PC-3 (cell line): ENCODE measurements at regions not wholly inside any gene's neighbourhood (a gene's known extent, or its start where the extent isn't known, plus 50 kb on each side); places are given as distances from the start of the nearest gene placed in this dataset.

Experiments used
- ATAC-seq: fragments of 200-7000 bp; cut with Tn5 transposase; 2 replicates; pipeline ENCODE4 v1.9.1; 2020; ENCODE audit warnings: mild to moderate bottlenecking, moderate library complexity
- BruUV-seq: library from RNA; stranded (reverse); fragments of 400-500 nt; replicated peaks from 2 replicates; lab custom pipeline; 2021; lab: Mats Ljungman, UMichigan
- CTCF ChIA-PET: fragments of 300-600 bp; sonication (Branson Sonifier 250); formaldehyde crosslinking; loops from one replicate; lab custom pipeline; 2022; ENCODE audit warnings: antibody characterized with exemption; lab: Charles Lee
- POLR2A ChIA-PET: fragments of 300-600 bp; sonication (Branson Sonifier 250); formaldehyde crosslinking; loops from one replicate; lab custom pipeline; 2022; ENCODE audit warnings: antibody characterized with exemption; ENCODE audit not compliant: unreplicated experiment; lab: Charles Lee
- DNase-seq: peaks from one replicate; pipeline ENCODE4 v3.0.0-alpha.2; 2015
- H2AFZ ChIP-seq: fragments of 300-600 bp; sonication (generic); 2 replicates; pipeline ENCODE4 v1.6.0; 2016; ENCODE audit warnings: antibody characterized with exemption, low read length
- H3F3A ChIP-seq: fragments of 300-600 bp; sonication (generic); one replicate; pipeline ENCODE4 v1.6.0; 2017; ENCODE audit warnings: antibody characterized with exemption, low read length, control low read depth, mild to moderate bottlenecking; ENCODE audit not compliant: unreplicated experiment
- H3K27ac ChIP-seq: fragments of 300-600 bp; sonication (generic); 2 replicates; pipeline ENCODE4 v1.5.1; 2016; ENCODE audit warnings: mild to moderate bottlenecking, low read length
- H3K27me3 ChIP-seq: fragments of 300-600 bp; sonication (generic); 2 replicates; pipeline ENCODE4 v1.6.1; 2016; ENCODE audit warnings: low read length, mixed read lengths
- H3K36me3 ChIP-seq: fragments of 300-600 bp; sonication (generic); 2 replicates; pipeline ENCODE4 v1.6.1; 2016; ENCODE audit warnings: low read depth, mixed run types, low read length, mixed read lengths
- H3K4me1 ChIP-seq: fragments of 300-600 bp; sonication (generic); 2 replicates; pipeline ENCODE4 v1.5.1; 2016; ENCODE audit warnings: low read length; ENCODE audit not compliant: insufficient read depth
- H3K4me2 ChIP-seq: fragments of 300-600 bp; sonication (generic); 2 replicates; pipeline ENCODE4 v1.6.0; 2016; ENCODE audit warnings: low read length
- H3K4me3 ChIP-seq: fragments of 300-600 bp; sonication (generic); 2 replicates; pipeline ENCODE4 v1.5.1; 2016; ENCODE audit warnings: mild to moderate bottlenecking, low read length, mixed read lengths
- H3K79me2 ChIP-seq: fragments of 300-600 bp; sonication (generic); 2 replicates; pipeline ENCODE4 v1.6.1; 2017; ENCODE audit warnings: low read length, mixed read lengths
- H3K9ac ChIP-seq: fragments of 300-600 bp; sonication (generic); 2 replicates; pipeline ENCODE4 v1.6.0; 2016; ENCODE audit warnings: mild to moderate bottlenecking, low read length
- H3K9me2 ChIP-seq: fragments of 300-600 bp; sonication (generic); replicated peaks from 2 replicates; pipeline ENCODE4 v1.6.1; 2016; ENCODE audit warnings: mixed run types, low read length, mixed read lengths
- H3K9me3 ChIP-seq: fragments of 300-600 bp; sonication (generic); 2 replicates; pipeline ENCODE4 v1.6.1; 2016; ENCODE audit warnings: low read length, mixed read lengths
- H4K20me1 ChIP-seq: fragments of 300-600 bp; sonication (generic); 2 replicates; pipeline ENCODE4 v1.6.1; 2016; ENCODE audit warnings: low read length, mixed read lengths
- EZH2 ChIP-seq: fragments of 300-600 bp; sonication (generic); IDR thresholded peaks from one replicate; pipeline ENCODE4 v1.6.1; 2017; ENCODE audit warnings: antibody characterized with exemption, mild to moderate bottlenecking, low read length; ENCODE audit not compliant: unreplicated experiment
- EZH2phosphoT487 ChIP-seq: fragments of 300-600 bp; sonication (generic); IDR thresholded peaks from 2 replicates; pipeline ENCODE4 v1.6.1; 2018; ENCODE audit warnings: mild to moderate bottlenecking, antibody characterized with exemption, low read length, borderline replicate concordance
- intact Hi-C: fragments of 100-400 bp; cut with micrococcal nuclease; formaldehyde crosslinking; loops from 2 replicates; pipeline ENCODE4 v1.9.0; 2023
- TF ChIP-seq, protein P1 (sequence below): fragments of 300-600 bp; sonication (generic); conservative IDR thresholded peaks from 2 replicates; pipeline ENCODE4 v1.5.1; 2017; ENCODE audit warnings: antibody characterized with exemption, low read depth, mild to moderate bottlenecking, low read length

- no peak overlapping the region for H2AFZ ChIP-seq
- H3K9me2 ChIP-seq: no peaks in the 10 kb centered on the region
- no peak overlapping the region for H3K9ac ChIP-seq
- no peak overlapping the region for H3K4me2 ChIP-seq
- DNase-seq (no peak), ATAC-seq (no peak)
- H3K36me3 ChIP-seq: no peaks in the 10 kb centered on the region
- no peak for TF ChIP-seq EZH2
- TF ChIP-seq EZH2phosphoT487: no peak
- TF ChIP-seq, protein P1, sequence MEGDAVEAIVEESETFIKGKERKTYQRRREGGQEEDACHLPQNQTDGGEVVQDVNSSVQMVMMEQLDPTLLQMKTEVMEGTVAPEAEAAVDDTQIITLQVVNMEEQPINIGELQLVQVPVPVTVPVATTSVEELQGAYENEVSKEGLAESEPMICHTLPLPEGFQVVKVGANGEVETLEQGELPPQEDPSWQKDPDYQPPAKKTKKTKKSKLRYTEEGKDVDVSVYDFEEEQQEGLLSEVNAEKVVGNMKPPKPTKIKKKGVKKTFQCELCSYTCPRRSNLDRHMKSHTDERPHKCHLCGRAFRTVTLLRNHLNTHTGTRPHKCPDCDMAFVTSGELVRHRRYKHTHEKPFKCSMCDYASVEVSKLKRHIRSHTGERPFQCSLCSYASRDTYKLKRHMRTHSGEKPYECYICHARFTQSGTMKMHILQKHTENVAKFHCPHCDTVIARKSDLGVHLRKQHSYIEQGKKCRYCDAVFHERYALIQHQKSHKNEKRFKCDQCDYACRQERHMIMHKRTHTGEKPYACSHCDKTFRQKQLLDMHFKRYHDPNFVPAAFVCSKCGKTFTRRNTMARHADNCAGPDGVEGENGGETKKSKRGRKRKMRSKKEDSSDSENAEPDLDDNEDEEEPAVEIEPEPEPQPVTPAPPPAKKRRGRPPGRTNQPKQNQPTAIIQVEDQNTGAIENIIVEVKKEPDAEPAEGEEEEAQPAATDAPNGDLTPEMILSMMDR: no peak
- H3K27ac ChIP-seq: no peak overlapping the region
- BruUV-seq: no TSS peak
- H3K4me3 ChIP-seq: no peak overlapping the region
- no peaks in the 10 kb centered on the region for H4K20me1 ChIP-seq
- ChIA-PET CTCF (no interaction called here), POLR2A (no interaction called here)
- H3K27me3 ChIP-seq: no peaks in the 10 kb centered on the region
- H3K4me1 ChIP-seq: no peaks in the 10 kb centered on the region
- H3F3A ChIP-seq: no peaks in the 10 kb centered on the region
- intact Hi-C loops: no loop called here
- H3K9me3 ChIP-seq: no peaks in the 10 kb centered on the region
- no peaks in the 10 kb centered on the region for H3K79me2 ChIP-seq
Observed at GRCh38 chr9:126150411-126151030, 176.1 kb upstream of the MVB12B start.

DNA sequence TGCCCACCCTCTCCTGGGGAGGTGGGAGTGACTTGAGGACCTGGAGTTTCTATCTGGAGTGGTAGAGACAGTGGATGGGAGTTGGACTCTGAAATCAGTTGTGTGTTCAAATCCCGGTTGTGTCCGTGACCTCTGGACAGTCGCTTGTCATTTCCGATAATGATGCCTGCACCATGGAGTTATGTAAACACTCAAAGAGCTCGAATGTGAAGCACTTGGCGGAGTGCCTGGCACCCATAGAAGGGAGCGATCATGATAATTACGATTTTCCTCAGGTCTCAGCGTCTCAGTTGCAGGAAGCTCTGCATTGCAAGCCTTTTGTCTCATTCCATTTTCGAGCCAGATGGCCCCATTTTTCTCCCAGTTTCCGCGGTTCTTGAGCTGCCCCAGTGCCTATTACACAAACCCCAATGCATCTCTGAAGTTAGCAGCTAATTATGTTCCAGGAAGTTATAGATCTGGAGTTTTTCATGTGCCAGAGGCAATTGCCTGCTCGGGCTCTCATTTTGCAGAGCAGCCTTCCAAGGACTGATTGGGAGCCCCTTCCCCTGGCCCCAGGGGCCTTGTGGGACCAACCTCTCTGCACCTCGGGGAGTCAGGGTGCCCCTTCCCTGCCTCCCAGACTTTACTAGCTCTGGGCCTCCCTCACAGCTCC, 175.5 kb upstream of the MVB12B start:
- no peaks in the 10 kb centered on the region for H3K27me3 ChIP-seq
- H3K9ac ChIP-seq: no peak overlapping the region
- no peak overlapping the region for H3K27ac ChIP-seq
- no peaks in the 10 kb centered on the region for H3K36me3 ChIP-seq
- DNase-seq: no peak
- intact Hi-C loops: no loop called here
- no peaks in the 10 kb centered on the region for H3K4me1 ChIP-seq
- POLR2A ChIA-PET: no interaction called here
- TF ChIP-seq, protein P1: no peak
- TF ChIP-seq EZH2phosphoT487: no peak
- no peaks in the 10 kb centered on the region for H3K79me2 ChIP-seq
- no peak for ATAC-seq
- H2AFZ ChIP-seq: 0 out of 2 replicates have a peak overlapping the region, but pooled peaks have one; percentile 26
- no peaks in the 10 kb centered on the region for H3K9me3 ChIP-seq
- no peak overlapping the region for H3K4me3 ChIP-seq
- H3K4me2 ChIP-seq: 0 out of 2 replicates have a peak overlapping the region, but pooled peaks have one; percentile 39
- H4K20me1 ChIP-seq: no peaks in the 10 kb centered on the region
- BruUV-seq: no TSS peak
- H3F3A ChIP-seq: no peaks in the 10 kb centered on the region
- no peaks in the 10 kb centered on the region for H3K9me2 ChIP-seq
- CTCF ChIA-PET: no interaction called here

DNA sequence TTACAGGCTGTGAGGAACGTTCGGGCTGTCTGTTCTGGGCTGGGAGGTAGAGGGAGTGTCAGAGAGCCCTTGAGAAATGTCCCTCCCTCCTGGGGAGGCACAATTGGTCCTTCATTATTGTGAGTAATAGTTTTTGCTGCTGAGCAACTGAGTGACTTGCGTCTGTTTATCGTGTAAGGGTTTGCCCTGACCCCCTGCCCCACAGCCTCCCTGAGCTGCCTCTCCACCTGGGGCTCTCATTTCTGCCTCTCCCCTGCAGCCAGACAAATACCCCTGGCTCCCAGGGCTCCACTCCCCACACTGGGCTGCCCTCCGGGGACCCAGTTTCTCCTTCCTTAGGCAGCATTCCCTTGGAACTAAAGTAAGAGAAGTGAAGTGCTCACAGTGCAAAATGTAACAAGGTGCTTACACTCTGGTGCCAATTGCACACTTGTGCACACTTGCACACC, 174.9 kb upstream of the MVB12B start:
- H3K27ac ChIP-seq: no peak overlapping the region
- intact Hi-C loops: no loop called here
- H2AFZ ChIP-seq: 0 out of 2 replicates have a peak overlapping the region, but pooled peaks have one; percentile 26
- 0 out of 2 replicates have a peak overlapping the region, but pooled peaks have one; percentile 39 for H3K4me2 ChIP-seq
- DNase-seq (peak; percentile 21), ATAC-seq (no peak; the same call in 1 of the 2 replicates)
- H3K9me3 ChIP-seq: no peaks in the 10 kb centered on the region
- H3F3A ChIP-seq: no peaks in the 10 kb centered on the region
- H3K36me3 ChIP-seq: no peaks in the 10 kb centered on the region
- no peak overlapping the region for H3K9ac ChIP-seq
- H3K9me2 ChIP-seq: no peaks in the 10 kb centered on the region
- no peaks in the 10 kb centered on the region for H4K20me1 ChIP-seq
- no peak overlapping the region for H3K4me3 ChIP-seq
- TF ChIP-seq EZH2 (no peak), EZH2phosphoT487 (no peak)
- TF ChIP-seq, protein P1: no peak
- ChIA-PET CTCF (no interaction called here), POLR2A (no interaction called here)
- no peaks in the 10 kb centered on the region for H3K79me2 ChIP-seq
- no TSS peak for BruUV-seq
- no peaks in the 10 kb centered on the region for H3K4me1 ChIP-seq
- H3K27me3 ChIP-seq: no peaks in the 10 kb centered on the region
